ENCODE measurements at regions not wholly inside any gene's neighbourhood (a gene's known extent, or its start where the extent isn't known, plus 50 kb on each side); places are given as distances from the start of the nearest gene placed in this dataset.

DNA sequence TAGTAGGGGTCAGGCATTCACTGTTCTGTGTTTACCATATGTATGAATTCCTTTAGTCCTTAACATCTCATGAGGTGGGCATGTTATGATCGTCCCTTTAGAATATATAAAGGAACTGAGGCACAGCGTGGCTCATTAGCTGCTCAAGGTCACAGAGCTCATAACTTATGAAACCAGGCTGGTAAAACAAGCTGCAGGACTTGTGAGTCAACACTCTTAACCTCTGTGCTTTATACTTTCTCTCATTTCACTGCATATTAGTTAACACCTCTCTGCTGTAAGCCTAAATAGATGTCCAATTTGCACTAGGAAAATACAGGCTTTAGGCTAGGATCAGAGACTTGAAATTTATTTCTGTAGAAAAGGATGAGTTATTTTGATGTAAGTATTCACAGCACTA, 180.3 kb upstream of the HDAC9 start:
- intact Hi-C loops (cut with DNase I), result no loop called here
- H3K27me3 ChIP-seq, result no peaks in the 10 kb centered on the region
- H3K27ac ChIP-seq, result no peak overlapping the region
- H3K4me3 ChIP-seq, result no peak overlapping the region
- no peaks in the 10 kb centered on the region for H3K4me1 ChIP-seq (ENCODE audit: insufficient read depth)
- no peaks in the 10 kb centered on the region for H3K9me3 ChIP-seq
- no peak for TF ChIP-seq POLR2A (IDR thresholded peaks at IDR 0.05)
- no peak for TF ChIP-seq EP300 (IDR thresholded peaks at IDR 0.05)
- TF ChIP-seq, protein P1, sequence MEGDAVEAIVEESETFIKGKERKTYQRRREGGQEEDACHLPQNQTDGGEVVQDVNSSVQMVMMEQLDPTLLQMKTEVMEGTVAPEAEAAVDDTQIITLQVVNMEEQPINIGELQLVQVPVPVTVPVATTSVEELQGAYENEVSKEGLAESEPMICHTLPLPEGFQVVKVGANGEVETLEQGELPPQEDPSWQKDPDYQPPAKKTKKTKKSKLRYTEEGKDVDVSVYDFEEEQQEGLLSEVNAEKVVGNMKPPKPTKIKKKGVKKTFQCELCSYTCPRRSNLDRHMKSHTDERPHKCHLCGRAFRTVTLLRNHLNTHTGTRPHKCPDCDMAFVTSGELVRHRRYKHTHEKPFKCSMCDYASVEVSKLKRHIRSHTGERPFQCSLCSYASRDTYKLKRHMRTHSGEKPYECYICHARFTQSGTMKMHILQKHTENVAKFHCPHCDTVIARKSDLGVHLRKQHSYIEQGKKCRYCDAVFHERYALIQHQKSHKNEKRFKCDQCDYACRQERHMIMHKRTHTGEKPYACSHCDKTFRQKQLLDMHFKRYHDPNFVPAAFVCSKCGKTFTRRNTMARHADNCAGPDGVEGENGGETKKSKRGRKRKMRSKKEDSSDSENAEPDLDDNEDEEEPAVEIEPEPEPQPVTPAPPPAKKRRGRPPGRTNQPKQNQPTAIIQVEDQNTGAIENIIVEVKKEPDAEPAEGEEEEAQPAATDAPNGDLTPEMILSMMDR (IDR thresholded peaks at IDR 0.05), result no peak
- 62 to 84% (median 67%) methylated on average over 2 of the region's 2 CpGs for WGBS, 3 donors
- no peaks in the 10 kb centered on the region for H3K36me3 ChIP-seq
- DNase-seq, result no peak

DNA sequence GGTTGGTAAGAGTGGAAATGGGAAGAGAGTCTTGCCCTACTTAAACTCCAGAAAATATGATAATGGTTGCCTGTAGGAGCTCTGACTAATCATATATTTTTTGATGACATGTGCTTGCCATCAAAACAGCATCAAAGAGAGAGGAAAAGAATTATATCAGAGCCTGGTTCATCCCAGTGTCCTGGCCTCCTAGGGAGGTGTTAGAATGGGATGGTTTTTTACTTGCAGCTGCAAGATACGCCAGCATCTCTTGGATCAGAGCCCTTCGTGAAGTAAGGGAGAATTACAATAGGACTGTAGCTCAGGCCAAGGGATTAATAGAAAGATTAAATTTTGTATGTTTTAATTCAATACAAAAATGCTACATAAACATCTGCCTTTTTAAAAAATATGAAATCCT, 177.6 kb upstream of the HDAC9 start:
- TF ChIP-seq POLR2A (IDR thresholded peaks at IDR 0.05) (no peak), EP300 (IDR thresholded peaks at IDR 0.05) (no peak)
- TF ChIP-seq, protein P1 (IDR thresholded peaks at IDR 0.05), result no peak
- Histone ChIP-seq H3K27ac (no peak overlapping the region), H3K4me1 (ENCODE audit: insufficient read depth) (no peaks in the 10 kb centered on the region), H3K9me3 (no peaks in the 10 kb centered on the region), H3K36me3 (no peaks in the 10 kb centered on the region), H3K4me3 (no peak overlapping the region), H3K27me3 (no peaks in the 10 kb centered on the region)
- WGBS, 3 donors, result 78 to 87% (median 78%) methylated on average over 2 of the region's 2 CpGs
- intact Hi-C loops (cut with DNase I), result no loop called here
- DNase-seq, result no peak

- Histone ChIP-seq H3K27ac (no peak overlapping the region), H3K4me1 (ENCODE audit: insufficient read depth) (no peaks in the 10 kb centered on the region), H3K36me3 (no peaks in the 10 kb centered on the region), H3K9me3 (no peaks in the 10 kb centered on the region), H3K4me3 (no peak overlapping the region), H3K27me3 (no peaks in the 10 kb centered on the region)
- intact Hi-C loops (cut with DNase I), result no loop called here
- WGBS, 3 donors, result 69 to 77% (median 75%) methylated on average over 4 of the region's 4 CpGs
- TF ChIP-seq, protein P1 (IDR thresholded peaks at IDR 0.05), result no peak
- TF ChIP-seq EP300 (IDR thresholded peaks at IDR 0.05), result no peak
- no peak for TF ChIP-seq POLR2A (IDR thresholded peaks at IDR 0.05)
- DNase-seq, result no peak
Measured at GRCh38 chr7:18320422-18320821, 175.1 kb upstream of the HDAC9 start.

GRCh38 chr7:18320971-18321567, 174.5 kb upstream of the HDAC9 start:
- DNase-seq, result no peak
- WGBS, 3 donors, result 72 to 78% (median 74%) methylated on average over 2 of the region's 2 CpGs
- no peak overlapping the region for H3K27ac ChIP-seq

More at GRCh38 chr7:18320971-18321567, 174.5 kb upstream of the HDAC9 start:
- intact Hi-C loops (cut with DNase I), result no loop called here
- TF ChIP-seq, protein P1 (IDR thresholded peaks at IDR 0.05), result no peak
- TF ChIP-seq POLR2A (IDR thresholded peaks at IDR 0.05) (no peak), EP300 (IDR thresholded peaks at IDR 0.05) (no peak)
- Histone ChIP-seq H3K27me3 (no peaks in the 10 kb centered on the region), H3K36me3 (no peaks in the 10 kb centered on the region), H3K4me1 (ENCODE audit: insufficient read depth) (no peaks in the 10 kb centered on the region), H3K4me3 (no peak overlapping the region), H3K9me3 (no peaks in the 10 kb centered on the region)
